HL-60/S4 treated with retinoic acid at 250 ng/mL for 4 days and 3 days (cell line): ENCODE measurements at regions not wholly inside any gene's neighbourhood (a gene's known extent, or its start where the extent isn't known, plus 50 kb on each side); places are given as distances from the start of the nearest gene placed in this dataset.

Source experiments
- in situ Hi-C: fragments of 300-500 bp; cut with MboI; formaldehyde crosslinking; loops from 2 replicates; pipeline ENCODE4 v1.7.0; 2022; ENCODE audit warnings: low sequenced_read_pairs

DNA sequence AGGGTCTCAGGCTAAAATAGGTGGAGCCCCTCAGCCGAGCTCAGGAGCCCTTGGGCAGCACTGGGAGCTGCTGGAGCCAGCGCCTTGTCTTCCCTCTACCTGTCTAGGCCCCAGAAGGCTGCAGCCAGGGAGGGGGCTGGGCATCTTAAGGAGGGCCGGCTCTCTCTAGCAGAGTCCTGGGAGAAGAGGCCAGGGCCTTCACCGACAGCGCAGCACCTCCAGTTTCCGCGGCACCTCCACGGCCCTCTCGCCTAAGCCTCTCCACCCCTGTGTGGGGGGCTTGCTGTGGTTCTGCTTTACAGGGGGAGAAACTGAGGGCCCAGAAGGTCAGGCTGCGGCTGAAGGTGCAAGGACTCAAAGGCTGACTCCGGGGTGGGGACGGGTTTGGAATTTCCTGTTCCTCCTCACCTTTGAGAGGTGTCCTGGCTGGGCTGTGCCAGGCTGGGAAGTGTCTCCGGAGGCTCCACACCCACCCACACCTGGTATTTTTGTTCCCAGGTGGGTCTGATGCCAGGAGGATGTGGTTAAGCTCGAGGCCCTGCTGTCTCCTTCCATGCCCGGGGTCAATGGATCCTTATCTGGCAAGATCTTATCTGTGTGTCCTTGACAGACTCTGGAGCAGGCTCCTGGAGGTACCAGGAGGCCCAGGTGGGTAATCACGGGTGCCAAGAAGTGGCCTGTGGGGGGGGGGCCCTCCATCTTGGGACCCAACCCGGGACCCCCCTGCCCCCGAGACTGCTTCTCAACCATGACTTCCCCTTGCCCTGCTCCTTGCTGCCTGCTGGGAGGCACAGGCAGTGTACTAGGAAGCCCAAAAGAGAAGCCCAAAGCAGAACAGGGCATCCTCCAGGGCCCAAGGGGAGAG is 95.3 kb upstream of the FGF3 start:
- in situ Hi-C loops = loop anchor here (25.0 kb wide), 1 partner anchor 548 kb away; no protein-coding TSS in a partner anchor

DNA sequence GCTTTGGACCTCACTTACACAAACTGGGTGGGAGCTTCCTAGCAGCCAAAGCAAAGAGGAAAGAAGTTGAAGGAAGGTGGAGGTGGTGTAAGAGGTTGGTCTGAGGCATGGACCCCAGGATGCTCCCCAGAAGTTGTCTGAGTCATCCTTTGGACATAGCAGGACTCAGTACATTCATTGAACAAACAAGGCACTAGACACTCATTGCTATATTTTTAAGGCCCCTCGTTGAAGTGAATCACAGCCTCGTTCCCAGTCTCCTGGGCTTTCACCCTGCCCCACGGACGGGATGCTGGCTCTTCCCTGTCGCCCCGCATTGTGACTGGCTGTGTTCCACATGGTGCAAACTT is 95.9 kb upstream of the FGF3 start:
- in situ Hi-C loops = loop anchor here (25.0 kb wide), 1 partner anchor 547 kb away; no protein-coding TSS in a partner anchor

DNA sequence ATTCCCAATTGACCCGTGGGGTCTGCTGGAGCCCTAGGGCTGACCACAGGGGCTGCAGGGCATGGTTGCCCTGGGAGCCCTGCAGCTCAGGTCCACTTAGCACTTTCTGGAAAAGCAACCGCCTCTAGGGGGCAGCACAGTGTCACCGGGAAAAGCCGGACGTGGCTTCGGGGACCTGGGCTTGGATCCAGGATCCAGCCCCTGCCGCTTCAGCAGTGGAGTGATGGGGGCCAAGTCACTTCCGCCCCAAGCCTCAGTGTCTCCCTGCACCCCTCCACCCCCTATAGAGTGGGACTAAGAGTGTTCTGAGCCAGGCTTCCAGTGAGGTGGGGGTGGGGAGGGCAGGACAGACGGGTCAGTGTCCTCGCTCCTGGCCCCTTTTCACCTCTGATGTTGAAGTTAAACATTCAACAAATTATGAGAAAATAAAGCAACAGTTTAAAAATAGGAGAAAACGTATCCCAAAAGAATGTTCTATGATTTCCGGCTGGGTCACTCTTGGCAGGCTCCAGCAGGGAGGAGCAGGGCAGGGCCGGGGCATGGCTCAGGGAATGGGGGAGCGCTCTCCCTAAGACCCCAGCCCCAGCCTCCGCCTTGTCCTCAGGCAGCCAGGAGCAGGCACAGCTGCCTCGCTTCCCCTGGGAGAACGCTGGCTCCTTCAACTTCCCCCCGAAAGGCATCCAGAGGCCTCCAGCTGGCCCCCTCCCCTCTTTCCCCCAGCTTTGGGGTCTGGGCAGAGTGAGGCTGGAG is 96.5 kb upstream of the FGF3 start:
- in situ Hi-C loops = loop anchor here (25.0 kb wide), 1 partner anchor 547 kb away; no protein-coding TSS in a partner anchor

DNA sequence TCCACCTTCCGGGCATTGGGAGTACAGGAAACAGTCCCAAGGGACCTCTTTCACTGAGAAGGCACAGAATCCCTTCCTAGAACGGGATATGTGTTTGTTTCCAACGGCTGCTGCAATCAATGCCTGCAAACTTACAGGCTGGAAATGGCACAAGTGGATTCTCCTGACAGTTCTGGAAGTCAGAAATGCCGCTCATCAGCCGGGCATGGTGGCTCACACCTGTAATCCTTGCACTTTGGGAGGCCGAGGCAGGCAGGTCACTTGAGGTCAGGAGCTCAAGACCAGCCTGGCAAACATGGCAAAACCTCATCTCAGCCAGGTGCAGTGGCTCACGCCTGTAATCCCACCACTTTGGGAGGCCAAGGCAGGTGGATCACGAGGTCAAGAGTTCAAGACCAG is 97.0 kb upstream of the FGF3 start:
- in situ Hi-C loops = loop anchor here (25.0 kb wide), 1 partner anchor 546 kb away; no protein-coding TSS in a partner anchor

DNA sequence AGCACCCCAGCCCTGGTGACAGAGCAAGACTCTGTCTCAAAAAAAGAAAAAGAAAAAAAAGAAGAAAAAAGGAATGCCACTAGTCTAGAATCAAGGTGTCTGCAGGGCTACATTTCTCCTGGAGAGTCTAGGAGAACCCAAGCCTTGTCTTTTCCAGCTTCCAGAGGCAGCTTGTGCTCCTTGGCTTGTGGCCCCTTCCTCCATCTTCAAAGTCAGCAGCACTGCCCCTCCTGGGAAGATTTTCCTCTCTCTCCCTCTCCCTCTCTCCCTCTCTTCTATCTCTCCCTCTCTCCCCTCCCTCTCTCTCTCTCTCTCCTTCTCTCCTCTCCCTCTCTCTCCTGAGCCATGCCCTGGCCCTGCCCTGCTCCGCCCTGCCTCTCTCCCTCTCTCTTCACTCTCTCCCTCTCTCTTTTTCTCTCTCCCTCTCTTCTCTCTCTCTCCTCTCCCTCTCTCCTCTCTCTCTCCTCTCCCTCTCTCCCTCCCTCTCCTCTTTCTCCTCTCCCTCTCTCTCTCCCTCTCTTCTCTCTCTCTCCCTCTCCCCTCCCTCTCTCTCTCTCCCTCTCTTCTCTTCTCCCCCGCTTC is 97.7 kb upstream of the FGF3 start:
- in situ Hi-C loops = loop anchor here (25.0 kb wide), 1 partner anchor 545 kb away; no protein-coding TSS in a partner anchor

DNA sequence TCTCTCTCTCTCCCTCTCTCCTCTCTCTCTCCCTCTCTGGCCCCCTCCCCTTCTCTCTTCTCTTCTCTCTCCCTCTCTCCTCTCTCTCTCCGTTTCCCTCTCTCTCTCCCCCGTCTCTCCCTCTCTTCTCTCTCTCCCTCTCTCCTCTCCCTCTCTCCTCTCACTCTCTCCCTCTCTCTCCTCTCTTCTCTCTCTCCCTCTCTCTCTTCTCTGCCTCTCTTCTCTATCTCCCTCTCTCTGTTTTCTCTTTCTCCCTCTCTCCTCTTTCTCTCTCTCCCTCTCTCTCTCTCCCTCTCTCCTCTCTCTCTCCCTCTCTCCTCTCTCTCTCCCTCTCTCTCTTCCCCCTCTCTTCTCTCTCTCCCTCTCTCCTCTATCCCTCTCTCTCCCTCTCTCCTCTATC is 98.3 kb upstream of the FGF3 start:
- in situ Hi-C loops = loop anchor here (25.0 kb wide), 1 partner anchor 545 kb away; no protein-coding TSS in a partner anchor

DNA sequence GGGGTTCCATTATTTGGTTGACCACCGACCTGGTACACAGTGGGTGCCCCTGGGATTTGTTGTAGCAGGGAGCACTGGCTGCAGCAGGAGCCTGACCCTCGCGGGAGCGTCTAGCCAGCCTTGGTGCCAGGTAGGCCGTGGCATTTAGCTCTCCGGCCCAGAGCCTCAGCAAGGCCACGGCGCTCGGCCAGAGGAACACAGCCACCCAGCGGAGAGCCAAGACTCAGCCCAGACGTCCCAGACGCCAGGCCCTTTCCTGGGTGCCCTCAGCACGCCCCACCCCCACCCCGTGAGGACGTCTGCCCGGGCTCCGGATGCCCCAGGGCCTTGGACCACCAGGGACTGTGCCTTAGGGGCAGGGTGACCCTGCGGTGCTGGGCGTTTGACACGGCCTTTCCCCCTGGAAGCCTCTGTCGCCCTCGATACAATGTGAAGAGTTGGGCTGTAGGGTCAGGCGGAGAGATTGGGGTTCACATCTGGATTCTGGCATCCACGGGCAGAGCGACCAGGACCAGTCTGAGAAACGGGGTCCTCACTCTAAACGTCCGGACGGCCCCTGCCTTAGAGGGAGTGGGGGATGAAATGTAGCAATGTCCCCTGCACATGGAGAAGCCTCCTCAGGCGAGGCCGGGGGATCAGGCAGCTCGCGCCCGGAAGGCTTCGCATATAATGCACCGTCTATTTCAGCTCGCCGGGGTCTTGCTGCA is 99.2 kb upstream of the FGF3 start:
- in situ Hi-C loops = loop anchor here (25.0 kb wide), 1 partner anchor 544 kb away; no protein-coding TSS in a partner anchor

DNA sequence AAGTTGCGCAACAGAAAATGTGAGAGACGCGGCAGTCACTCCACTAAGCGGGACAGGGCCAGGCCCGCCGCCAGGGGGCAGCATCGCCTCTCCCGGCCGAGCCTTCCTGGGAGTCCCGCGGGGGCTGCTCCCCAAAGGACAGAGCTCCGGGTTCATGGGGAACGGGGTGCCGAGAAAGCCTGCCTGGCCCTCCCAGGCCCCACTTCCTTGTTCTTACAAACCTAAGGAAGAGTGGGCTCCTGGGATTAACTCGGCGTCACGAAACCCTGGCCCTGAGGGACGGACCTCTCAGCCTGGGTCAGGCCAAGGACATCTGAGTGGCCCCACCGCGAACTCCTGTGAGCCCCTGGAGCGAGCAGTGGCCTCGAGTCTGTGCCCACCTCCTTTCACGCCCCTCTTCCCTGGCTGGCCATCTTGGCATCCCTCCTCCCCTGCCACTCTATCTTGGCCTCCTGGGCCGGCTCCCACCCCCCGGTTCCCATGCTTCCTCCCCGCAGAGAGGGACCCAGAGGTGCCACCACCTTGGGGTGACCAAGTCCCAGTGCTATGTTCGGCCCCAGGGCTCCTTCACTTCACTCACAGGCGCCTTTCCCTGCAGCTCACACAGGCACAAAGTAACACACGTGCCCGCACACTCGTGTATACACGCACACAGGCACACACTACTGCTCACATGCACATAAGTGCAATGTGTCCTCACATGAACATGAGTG is 99.9 kb upstream of the FGF3 start:
- in situ Hi-C loops = loop anchor here (25.0 kb wide), 1 partner anchor 543 kb away; no protein-coding TSS in a partner anchor

DNA sequence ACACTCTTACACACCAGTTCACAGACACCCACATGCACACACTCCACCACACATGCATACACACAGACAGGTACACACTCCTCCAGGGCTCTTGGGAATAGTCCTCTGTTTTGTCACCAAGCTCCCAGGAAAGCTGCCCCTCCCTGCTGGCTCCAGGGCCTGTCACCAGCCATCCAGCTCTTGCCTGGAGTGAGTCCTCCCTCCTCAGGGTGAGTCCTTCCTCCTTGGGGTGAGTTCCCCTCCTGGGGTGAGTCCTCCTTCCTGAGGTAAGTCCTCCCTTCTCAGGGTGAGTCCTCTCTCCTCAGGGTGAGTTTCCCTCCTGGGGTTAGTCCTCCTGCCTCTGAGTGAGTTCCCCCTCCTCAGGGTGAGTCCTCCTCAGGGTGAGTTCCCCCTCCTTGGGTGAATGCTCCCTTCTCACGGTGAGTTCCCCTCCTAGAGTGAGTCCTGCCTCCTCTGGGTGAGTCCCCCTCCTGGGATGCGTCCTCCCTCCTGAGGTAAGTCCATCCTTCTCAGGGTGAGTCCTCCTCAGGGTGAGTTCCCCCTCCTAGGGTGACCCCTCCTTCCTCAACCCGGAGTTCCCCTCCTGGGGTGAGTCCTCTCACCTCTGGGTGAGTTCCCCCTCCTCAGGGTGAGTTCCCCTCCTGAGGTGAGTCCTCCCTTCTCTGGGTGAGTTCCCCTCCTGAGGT is 100.6 kb upstream of the FGF3 start:
- in situ Hi-C loops = loop anchor here (10.0 to 25.0 kb wide), 2 partner anchors 265 to 542 kb away; no protein-coding TSS in a partner anchor

DNA sequence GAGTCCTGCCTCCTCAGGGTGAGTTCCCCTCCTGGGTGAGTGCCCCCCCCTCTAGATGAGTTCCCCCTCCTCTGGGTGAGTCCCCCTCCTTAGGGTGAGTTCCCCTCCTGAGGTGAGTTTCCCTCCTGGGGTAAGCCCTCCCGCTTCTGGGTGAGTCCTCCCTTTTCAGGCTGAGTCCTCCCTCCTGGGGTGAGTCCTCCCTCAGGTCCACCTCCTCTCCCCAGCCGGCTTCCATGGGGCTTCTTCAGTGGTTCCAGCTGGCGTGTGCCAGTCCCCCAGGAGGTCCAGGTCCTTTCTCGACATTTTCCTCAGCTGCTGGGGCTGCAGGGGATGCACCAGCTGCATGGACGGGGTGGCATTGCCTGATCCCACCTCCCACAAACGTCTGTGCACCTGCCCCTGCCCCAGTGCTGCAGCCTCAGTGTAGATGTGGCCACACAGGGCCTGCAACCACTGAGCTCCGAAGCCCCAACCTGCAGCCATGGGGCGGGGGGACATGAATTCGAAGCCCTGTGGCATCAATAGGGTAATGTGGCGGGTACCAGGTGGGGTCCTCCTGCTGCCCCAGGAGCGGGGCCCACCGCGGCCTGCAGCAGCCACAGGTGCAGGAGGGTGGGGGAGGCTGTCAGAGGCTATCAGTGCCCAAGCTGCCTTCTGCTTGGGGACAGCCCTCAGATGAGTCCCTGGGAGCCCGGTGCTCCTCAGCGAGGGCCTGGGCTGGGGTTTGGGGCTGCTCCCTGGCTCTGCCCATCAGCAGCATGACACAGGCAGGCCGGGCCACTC is 101.3 kb upstream of the FGF3 start:
- in situ Hi-C loops = loop anchor here (10.0 to 25.0 kb wide), 2 partner anchors 264 to 542 kb away; no protein-coding TSS in a partner anchor

DNA sequence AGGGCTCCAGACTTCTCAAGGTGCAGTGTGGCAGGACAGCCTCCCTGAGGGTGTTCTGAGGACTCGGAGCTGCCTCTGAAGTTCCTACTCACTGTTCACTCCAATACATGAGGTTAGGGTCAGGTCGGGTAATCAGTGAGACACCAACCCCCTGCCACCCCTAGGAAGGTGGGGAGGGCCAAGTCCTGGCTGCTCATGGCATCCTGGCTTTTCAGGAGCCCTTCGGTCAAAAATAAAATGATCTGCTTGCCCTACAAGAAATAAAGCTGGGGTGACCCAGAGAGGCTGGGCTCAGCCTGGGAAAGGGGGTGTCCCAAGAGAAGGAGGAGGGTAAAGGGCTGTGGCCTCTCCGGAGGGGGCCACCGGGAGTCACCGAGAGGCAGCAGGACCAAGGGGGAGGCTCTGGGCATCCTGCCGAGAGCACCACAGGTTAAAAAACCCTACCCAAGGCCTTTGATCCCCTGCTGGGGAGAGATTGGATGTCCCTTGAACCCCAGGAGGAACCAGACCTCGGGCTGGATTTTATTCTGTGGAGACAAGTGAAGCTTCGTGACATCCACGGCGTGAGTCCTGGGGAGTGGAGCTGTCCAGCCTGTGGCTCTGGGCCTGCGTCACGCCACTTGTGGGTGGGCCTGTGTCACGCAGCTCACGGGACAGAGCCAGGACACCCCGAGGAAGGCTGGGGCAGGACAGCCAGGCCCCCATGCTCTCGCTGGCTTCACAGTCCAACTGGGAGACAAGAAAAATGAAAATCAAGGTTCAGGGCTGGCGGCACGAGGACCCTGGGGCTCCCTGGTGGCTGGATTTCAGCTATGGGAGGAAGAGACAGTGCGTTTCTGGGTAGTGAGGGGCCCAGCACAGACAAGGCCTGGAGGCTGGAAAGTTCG is 102.2 kb upstream of the FGF3 start:
- in situ Hi-C loops = loop anchor here (10.0 to 25.0 kb wide), 2 partner anchors 263 to 541 kb away; no protein-coding TSS in a partner anchor

DNA sequence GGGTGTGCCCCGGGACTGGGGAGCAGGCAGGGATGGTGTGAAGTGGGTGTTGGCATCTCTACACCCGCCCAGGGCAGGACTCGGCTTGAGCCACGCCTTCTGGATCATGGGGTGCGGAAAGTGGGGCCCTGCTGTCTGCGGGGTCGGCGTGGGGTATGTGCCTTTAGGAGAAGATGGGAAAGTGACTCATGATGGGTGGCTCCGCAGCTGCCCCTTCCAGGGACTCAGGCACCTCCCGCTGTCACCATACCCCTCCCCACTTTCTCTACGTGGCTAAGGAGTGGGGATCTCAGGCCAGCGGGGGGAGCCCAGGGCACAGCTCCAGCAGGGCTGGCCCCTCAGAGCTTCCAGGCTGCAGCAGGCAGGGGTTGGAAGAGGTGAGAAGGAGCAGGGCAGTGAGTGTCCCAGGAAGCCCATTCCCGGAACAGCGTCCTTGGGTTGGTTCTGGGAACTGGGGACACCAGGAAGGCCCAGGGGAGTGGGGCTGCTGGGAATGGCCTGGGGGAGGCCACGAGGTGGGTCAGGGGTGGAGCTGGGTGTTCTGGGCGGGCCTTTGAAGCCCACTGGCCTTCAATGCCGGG is 102.9 kb upstream of the FGF3 start:
- in situ Hi-C loops = loop anchor here (10.0 to 25.0 kb wide), 2 partner anchors 263 to 540 kb away; no protein-coding TSS in a partner anchor

DNA sequence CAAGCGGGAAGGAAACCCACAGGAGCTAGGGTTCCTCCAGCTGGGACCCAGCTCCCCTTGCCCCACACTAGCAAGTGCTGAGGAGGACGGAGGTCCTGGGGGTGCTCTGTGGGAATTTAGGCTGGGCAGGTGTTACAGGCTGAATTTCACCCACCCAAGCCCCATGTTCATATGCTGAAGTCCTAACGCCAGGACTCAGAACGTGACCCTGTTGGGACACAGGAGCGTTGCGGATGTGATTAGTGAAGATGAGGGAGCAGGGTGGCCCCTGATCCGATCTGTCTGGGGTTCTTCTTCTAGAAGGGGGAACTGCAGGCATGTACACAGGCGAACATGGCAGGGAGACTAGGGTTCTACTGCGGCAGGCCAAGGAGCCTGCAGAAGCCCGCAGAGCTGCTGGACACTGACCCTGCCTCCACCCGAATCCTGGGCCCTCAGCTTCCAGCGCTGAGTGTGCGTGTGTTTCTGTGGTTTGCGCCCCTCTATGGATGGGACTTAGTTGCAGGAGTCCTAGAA is 103.4 kb upstream of the FGF3 start:
- in situ Hi-C loops = loop anchor here (10.0 to 25.0 kb wide), 2 partner anchors 262 to 540 kb away; no protein-coding TSS in a partner anchor

DNA sequence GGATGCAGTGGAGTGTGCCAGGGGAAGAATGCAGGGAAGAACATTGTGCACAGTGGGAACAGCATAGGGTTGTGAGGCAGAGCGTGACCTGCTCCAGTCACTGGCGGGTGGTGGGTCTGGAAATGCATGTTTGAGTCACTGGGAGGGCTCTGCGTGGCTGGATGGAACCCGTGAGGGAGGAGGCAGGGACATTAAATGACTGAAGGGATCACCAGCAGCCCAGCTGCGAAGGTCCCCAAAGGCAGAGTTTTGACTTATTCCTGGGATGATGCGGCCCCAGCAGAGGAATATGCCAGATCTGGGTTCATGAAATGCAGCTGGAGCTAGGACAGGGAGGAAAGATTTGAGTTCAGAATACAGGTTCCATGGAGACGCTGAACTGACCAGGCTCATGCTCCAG is 104.0 kb upstream of the FGF3 start:
- in situ Hi-C loops = loop anchor here (10.0 to 25.0 kb wide), 2 partner anchors 262 to 539 kb away; no protein-coding TSS in a partner anchor

DNA sequence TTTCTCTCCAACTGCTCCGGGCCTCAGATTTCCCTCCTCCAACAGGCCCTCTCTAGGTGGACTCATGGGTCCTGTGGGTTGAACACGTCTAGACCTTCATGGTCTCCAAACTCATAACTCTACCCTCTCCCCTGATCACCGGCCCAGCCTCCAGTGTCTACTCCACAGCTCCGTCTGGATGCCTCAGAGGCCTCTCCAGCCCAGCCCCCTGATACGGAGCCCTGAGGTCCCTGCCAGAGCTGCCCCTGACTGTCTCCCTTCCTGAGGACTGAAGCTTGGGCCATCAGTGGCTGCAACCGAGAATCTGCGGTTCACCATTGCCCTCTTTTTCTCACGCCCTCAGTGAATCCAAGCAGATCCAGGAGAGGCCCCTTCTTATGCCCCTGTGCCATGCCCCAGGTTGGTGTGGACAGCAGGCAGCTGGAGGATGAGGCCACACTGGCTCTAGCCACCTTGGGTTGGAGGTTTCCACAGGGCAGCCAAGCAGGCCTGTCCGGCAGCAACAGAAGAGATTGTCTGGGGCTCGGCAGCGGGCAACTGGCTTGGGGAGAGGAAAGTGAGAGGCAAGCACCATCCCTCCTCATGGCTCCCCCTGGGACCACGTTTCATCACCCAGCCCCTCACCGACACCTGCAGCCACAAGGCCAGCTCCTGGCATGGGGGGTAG is 104.6 kb upstream of the FGF3 start:
- in situ Hi-C loops = loop anchor here (10.0 to 25.0 kb wide), 2 partner anchors 261 to 539 kb away; no protein-coding TSS in a partner anchor
